Fibroblast of skin of abdomen (primary cell): ENCODE measurements at regions not wholly inside any gene's neighbourhood (a gene's known extent, or its start where the extent isn't known, plus 50 kb on each side); places are given as distances from the start of the nearest gene placed in this dataset.

Experiments used
- DNase-seq: peaks from one replicate; pipeline ENCODE4 v3.0.0-alpha.2; 2013

- DNase-seq, result peak; percentile 29
These were observed 160.6 kb downstream of the KLF6 start for GRCh38 chr10:3624367-3624766.

GRCh38 chr10:3623746-3624145, 161.3 kb downstream of the KLF6 start:
- DNase-seq, result peak; percentile 77

GRCh38 chr10:3622845-3623621, 162.0 kb downstream of the KLF6 start:
- DNase-seq, result no peak

DNA sequence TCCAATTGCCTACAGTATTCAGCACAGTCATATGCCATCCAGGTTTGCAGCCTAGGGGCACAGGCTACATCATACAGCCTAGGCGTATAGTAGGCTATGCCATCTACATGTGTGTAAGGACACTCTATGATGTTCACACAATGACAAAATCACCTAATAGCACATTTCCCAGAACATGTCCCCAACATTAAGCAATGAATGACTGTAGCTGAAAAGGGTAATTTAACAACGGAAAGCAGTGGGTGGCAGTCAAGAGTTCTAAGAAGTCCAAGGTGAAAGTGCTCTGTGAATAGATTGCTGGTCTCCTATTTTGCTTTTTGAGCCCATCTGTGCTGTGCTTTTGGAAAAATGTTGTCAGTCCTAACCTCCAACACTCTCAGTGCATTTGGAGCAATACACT, 162.6 kb downstream of the KLF6 start:
- no peak for DNase-seq

DNA sequence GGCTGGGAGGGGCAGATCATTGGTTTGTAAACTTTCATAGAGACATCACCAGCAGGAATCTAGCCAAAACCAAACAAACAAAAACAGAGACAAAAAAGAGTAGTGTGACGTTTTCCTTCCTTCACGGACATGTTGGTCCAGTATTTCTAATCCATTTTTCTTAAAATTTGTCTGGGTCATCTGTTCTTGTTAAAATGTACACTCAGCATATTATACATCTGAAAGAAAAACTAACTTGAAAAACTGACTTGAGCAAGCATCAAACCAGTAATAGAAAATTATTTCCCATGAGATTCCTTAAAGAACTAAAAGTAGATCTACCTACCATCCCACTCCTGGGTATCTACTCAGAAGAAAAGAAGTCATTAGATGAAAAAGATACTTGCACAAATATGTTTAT, 164.2 kb downstream of the KLF6 start:
- no peak for DNase-seq

GRCh38 chr10:3619241-3619640, 165.8 kb downstream of the KLF6 start:
- no peak for DNase-seq

- no peak for DNase-seq
These were observed 168.1 kb downstream of the KLF6 start for GRCh38 chr10:3616880-3617279.

DNA sequence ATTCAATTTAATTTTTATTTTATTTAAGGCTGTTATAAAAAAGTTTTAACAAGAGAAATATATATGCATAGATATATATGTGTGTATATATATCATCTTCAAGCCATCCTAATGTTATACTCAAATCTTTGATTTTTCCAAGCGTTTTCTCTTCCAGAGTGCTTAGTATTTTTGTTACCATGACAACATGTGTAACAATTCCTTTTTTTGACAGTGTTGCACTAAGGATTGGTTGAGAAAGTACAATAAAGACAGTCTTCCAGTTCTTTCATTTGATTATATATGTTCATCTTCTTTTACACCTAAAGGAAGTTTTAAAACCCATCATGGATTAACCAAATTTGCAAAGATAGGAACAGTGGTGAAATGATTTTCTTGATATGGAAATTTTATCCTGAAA, 171.7 kb downstream of the KLF6 start:
- DNase-seq, result no peak

GRCh38 chr10:3612183-3613001, 172.6 kb downstream of the KLF6 start:
- no peak for DNase-seq

GRCh38 chr10:3606309-3606708, 178.7 kb downstream of the KLF6 start:
- DNase-seq, result no peak

- no peak for DNase-seq
These were observed 179.1 kb downstream of the KLF6 start for GRCh38 chr10:3605882-3606281.

DNA sequence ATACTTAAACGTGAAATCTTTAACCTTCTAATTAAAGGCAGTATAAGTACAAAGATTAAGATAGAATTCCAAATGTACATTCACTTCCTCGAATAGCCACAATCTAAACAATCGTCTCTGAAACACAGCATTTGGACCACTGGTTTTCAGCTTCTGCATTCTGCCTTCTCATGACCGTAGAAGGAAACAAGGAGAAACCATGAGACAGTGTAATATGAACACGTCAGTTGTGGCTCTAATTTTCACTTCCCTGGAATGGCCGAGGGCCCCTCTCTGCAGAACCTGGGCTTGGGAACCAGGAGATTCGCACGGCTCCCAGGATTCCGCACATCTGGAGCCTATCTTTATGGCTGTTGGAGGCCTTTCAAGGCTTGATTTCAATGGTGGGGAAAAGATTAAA, 189.3 kb downstream of the KLF6 start:
- no peak for DNase-seq

DNA sequence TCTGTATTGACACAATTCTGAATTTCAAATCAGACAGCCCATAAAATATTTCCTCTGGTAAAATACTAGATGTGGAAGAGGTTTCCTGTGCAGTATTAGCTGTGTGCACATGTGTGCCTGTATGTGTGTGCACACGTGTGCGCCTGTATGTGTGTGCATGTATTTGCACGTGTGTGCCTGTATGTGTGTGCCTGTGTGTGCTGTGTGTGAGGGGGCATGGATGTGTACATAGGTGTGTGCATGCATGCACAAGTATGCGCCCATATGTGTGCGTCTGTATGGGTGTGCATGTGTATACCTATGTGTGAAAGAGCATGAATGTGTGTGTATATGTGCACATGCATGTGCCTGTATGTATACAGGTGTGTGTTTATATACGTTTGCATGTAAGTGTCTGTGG, 191.4 kb downstream of the KLF6 start:
- no peak for DNase-seq

GRCh38 chr10:3592424-3592823, 192.6 kb downstream of the KLF6 start:
- DNase-seq, result no peak

- peak; percentile 10 for DNase-seq
These were observed 196.2 kb downstream of the KLF6 start for GRCh38 chr10:3588816-3589215.

DNA sequence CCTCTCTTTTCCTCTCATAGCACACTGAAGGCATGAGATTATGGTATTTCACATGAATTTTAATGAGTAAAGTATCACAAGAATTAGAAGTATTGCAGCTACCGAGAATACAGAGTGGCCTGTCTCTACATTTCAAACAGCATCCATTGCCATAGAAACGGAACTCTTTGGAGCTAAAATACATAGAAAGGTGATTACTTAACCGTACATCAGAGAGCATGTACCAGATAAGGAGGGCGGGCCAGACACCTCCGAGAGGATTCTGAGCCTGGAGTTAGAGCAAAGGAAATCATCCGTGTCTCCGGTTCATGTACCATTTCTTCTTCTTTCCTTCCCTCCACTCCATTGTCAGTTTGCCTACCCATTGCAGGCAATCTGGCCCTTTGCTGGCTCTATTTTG, 196.7 kb downstream of the KLF6 start:
- no peak for DNase-seq

DNA sequence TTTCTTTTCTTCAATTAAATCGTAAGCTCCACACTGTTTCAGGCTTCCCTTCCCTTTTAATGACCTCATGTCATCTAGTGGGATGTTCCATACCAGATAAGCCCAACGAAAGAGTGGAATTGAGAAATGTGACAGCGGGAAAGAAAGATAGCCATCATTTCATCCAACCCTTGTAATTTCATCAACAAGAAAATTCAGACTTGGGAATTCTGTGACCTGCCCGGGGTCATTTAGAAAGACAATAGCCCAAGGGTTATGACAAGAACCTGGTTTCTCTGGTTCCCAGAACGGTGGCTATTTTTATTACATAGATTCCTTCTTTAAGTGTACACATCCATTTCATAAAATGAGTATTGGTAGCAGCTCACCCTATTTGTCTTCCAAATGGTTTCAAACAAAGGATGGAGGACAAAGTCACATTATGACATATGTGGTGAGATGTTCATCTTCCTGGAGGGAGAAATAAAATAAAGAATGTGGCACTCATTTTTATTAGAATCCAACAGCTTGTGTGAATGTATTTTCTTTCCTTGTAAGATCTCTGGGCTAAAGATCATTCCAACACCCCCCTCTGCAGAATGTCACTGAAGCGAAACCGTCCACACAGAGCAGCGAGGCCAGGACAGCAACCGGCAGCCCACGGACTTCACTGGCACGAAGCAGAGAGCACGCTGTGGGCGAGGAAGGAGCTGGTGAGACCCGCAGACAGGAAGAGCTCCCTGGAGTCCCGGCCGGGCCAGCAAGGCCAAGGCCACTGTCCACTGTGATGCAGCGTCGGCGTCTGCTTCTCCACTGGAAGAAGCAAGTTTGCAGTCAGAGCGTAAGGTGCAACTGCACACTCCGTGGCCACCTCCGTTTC, 199.9 kb downstream of the KLF6 start:
- no peak for DNase-seq

DNA sequence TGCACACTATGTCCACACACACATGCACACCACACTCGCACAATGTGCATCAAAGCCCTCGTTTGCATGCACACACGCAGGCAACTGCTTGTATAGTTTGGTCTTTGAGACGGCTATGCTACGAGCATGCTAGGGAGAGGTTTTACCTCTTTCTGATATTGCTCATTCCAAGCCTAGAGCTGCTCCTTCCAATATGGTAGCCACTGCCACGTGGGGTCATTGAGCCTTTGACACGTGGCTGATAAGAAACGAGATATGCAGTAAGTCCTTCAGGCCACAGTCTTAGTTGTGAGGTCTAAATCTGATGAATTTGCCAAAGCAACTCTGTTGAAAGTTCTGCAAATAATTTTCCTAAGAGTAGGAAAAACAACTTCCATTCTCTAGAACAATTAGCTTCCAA, 204.4 kb downstream of the KLF6 start:
- DNase-seq, result no peak

DNA sequence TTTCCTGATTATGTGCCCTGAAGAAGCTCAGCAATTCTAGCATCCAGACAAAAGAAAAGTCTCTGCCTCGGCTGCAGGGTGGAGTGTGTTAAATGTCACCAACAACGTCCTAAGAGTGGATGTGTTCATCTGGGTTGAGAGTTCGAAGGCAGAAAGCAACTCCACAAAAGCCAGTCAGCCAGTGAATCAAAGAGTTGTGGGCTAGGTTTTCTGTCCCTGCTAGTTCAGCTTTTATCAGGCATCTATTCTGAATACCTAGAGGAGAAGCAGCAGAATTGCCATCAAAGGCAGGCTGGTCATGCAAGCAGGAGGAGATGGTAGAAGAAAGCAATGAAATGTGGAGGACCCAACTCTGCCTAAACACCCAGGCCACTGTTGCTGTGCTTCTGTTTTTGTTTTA, 205.2 kb downstream of the KLF6 start:
- no peak for DNase-seq

DNA sequence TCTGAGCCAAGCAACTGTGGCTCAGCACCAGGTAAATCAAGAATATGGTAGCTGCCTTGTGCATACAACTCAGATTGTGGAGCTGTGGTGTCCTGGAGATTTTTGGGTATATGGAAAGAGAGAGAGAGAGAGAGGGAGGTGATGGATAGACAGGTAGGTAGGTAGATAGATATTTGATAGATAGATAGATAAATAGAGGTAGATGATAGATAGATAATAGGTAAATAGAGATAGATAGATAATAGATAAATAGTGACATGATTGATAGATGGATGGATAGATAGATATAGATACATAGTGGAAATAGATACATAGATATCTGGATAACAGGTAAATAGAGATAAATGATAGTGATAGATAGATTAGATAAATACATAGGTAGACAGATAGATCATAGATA, 206.3 kb downstream of the KLF6 start:
- DNase-seq, result no peak

DNA sequence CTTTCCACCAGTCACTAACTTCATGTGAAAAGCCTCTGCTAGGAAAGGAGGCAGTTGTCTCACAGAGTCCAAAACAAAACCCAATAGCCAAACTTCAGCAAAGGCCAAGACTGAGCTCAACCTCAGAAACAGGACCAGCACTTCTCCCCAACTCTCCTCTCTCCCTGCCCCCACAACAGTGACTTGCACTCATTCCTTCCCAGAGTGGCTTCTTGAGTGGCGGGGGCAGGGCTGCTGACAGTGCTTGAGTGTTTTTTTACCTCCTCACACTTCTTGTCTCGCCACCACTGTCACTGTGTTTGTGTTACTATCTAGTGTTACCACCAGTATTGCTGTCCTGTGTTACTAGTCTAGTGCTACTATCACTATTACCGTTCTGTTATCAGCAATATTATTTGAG, 206.8 kb downstream of the KLF6 start:
- DNase-seq, result no peak

- no peak for DNase-seq
These were observed 210.6 kb downstream of the KLF6 start for GRCh38 chr10:3574451-3574850.

DNA sequence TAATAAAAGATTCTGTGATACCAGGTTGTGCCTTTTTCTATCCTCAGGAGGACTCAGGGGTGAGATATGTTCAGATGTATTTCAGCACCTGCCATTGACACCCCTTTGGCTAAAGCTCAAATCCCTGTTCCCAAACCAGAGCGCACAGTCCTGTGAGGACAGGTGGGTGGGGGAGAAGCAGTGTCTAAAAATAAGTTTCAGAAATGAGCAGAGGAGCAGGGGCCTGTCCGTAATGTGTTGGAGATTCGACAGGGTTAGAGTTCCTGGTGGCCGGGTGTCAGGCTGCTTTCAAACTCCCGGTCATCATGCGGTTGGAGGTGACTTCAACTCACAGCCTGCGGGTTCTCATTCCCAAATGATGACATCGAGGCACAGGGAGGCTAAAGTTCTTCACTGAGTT, 211.5 kb downstream of the KLF6 start:
- no peak for DNase-seq
